ENCODE measurements at regions not wholly inside any gene's neighbourhood (a gene's known extent, or its start where the extent isn't known, plus 50 kb on each side); places are given as distances from the start of the nearest gene placed in this dataset.
"Not testable (repeated sequence)": the region's sequence is repeated elsewhere in the genome, so short reads cannot be mapped to it uniquely, and the experiment has no call there.

- no peaks in the 10 kb centered on the region for H3K27me3 ChIP-seq (ENCODE audit: control insufficient read depth, insufficient read depth, low read length)
- WGBS (ENCODE audit: insufficient coverage), result 50% methylated on average over 1 of the region's 4 CpGs
- H3K4me1 ChIP-seq (ENCODE audit: control insufficient read depth, insufficient read depth, low read length), result no peaks in the 10 kb centered on the region
- H3K36me3 ChIP-seq (ENCODE audit: control insufficient read depth, insufficient read depth, low read length), result no peaks in the 10 kb centered on the region
- H3K27ac ChIP-seq (ENCODE audit: low read depth, low read length), result no peak overlapping the region
- no peaks in the 10 kb centered on the region for H3K9me3 ChIP-seq (ENCODE audit: control insufficient read depth, insufficient read depth, low read length)
- H3K4me3 ChIP-seq (ENCODE audit: low read depth, low read length), result no peak overlapping the region
- DNase-seq (ENCODE audit: low read depth in 4 of 6, low spot score in 6 of 6), result peak in 2 of 6 donors; percentile 13 to 22
Observed at GRCh38 chr2:113826346-113827285, 63.3 kb upstream of the ACTR3 start.

- Histone ChIP-seq H3K27ac (ENCODE audit: low read depth, low read length) (no peak overlapping the region), H3K4me3 (ENCODE audit: low read depth, low read length) (no peak overlapping the region), H3K9me3 (ENCODE audit: control insufficient read depth, insufficient read depth, low read length) (no peaks in the 10 kb centered on the region), H3K36me3 (ENCODE audit: control insufficient read depth, insufficient read depth, low read length) (no peaks in the 10 kb centered on the region), H3K27me3 (ENCODE audit: control insufficient read depth, insufficient read depth, low read length) (no peaks in the 10 kb centered on the region), H3K4me1 (ENCODE audit: control insufficient read depth, insufficient read depth, low read length) (no peaks in the 10 kb centered on the region)
- WGBS (ENCODE audit: insufficient coverage), result no CpG with 5 or more reads among the region's 4 CpGs
- no peak for DNase-seq (ENCODE audit: low read depth in 4 of 6, low spot score in 6 of 6)
Observed at GRCh38 chr2:113823716-113824595, 65.9 kb upstream of the ACTR3 start.

GRCh38 chr2:113822087-113822815 is 65.8 kb upstream of the SLC35F5 start:
- Histone ChIP-seq H3K27me3 (ENCODE audit: control insufficient read depth, insufficient read depth, low read length) (no peaks in the 10 kb centered on the region), H3K27ac (ENCODE audit: low read depth, low read length) (no peak overlapping the region), H3K4me3 (ENCODE audit: low read depth, low read length) (no peak overlapping the region), H3K9me3 (ENCODE audit: control insufficient read depth, insufficient read depth, low read length) (no peaks in the 10 kb centered on the region), H3K4me1 (ENCODE audit: control insufficient read depth, insufficient read depth, low read length) (no peaks in the 10 kb centered on the region), H3K36me3 (ENCODE audit: control insufficient read depth, insufficient read depth, low read length) (no peaks in the 10 kb centered on the region)
- 76% methylated on average over 6 of the region's 7 CpGs for WGBS (ENCODE audit: insufficient coverage)
- DNase-seq (ENCODE audit: low read depth in 4 of 6, low spot score in 6 of 6), result peak in 1 of 6 donors; percentile 53

GRCh38 chr2:113818382-113818951 is 62.0 kb upstream of the SLC35F5 start:
- DNase-seq (ENCODE audit: low read depth in 4 of 6, low spot score in 6 of 6), result peak in 2 of 6 donors; percentile 45 to 46
- 23% methylated on average over 7 of the region's 10 CpGs for WGBS (ENCODE audit: insufficient coverage)
- Histone ChIP-seq H3K9me3 (ENCODE audit: control insufficient read depth, insufficient read depth, low read length) (no peaks in the 10 kb centered on the region), H3K36me3 (ENCODE audit: control insufficient read depth, insufficient read depth, low read length) (no peaks in the 10 kb centered on the region), H3K27ac (ENCODE audit: low read depth, low read length) (no peak overlapping the region), H3K4me3 (ENCODE audit: low read depth, low read length) (no peak overlapping the region), H3K4me1 (ENCODE audit: control insufficient read depth, insufficient read depth, low read length) (no peaks in the 10 kb centered on the region), H3K27me3 (ENCODE audit: control insufficient read depth, insufficient read depth, low read length) (no peaks in the 10 kb centered on the region)

- not testable (repeated sequence) for H3K27ac ChIP-seq (ENCODE audit: low read depth, low read length); DNase-seq (ENCODE audit: low read depth in 4 of 6, low spot score in 6 of 6); H3K27me3 ChIP-seq (ENCODE audit: control insufficient read depth, insufficient read depth, low read length); H3K9me3 ChIP-seq (ENCODE audit: control insufficient read depth, insufficient read depth, low read length); H3K4me3 ChIP-seq (ENCODE audit: low read depth, low read length); H3K4me1 ChIP-seq (ENCODE audit: control insufficient read depth, insufficient read depth, low read length); H3K36me3 ChIP-seq (ENCODE audit: control insufficient read depth, insufficient read depth, low read length)
- no CpG with 5 or more reads among the region's 3 CpGs for WGBS (ENCODE audit: insufficient coverage)
Observed at GRCh38 chr2:113813396-113813795, 57.0 kb upstream of the SLC35F5 start.

- no peaks in the 10 kb centered on the region for H3K9me3 ChIP-seq (ENCODE audit: control insufficient read depth, insufficient read depth, low read length)
- no peak overlapping the region for H3K27ac ChIP-seq (ENCODE audit: low read depth, low read length)
Observed at GRCh38 chr2:113812204-113812603, 55.8 kb upstream of the SLC35F5 start.

GRCh38 chr2:113809076-113809736 is 52.8 kb upstream of the SLC35F5 start:
- no peak overlapping the region for H3K4me3 ChIP-seq (ENCODE audit: low read depth, low read length)
- no peak for DNase-seq (ENCODE audit: low read depth in 4 of 6, low spot score in 6 of 6)
- no peaks in the 10 kb centered on the region for H3K36me3 ChIP-seq (ENCODE audit: control insufficient read depth, insufficient read depth, low read length)
- no peaks in the 10 kb centered on the region for H3K4me1 ChIP-seq (ENCODE audit: control insufficient read depth, insufficient read depth, low read length)
- WGBS (ENCODE audit: insufficient coverage), result 95% methylated on average over 3 of the region's 5 CpGs
- H3K9me3 ChIP-seq (ENCODE audit: control insufficient read depth, insufficient read depth, low read length), result no peaks in the 10 kb centered on the region
- no peaks in the 10 kb centered on the region for H3K27me3 ChIP-seq (ENCODE audit: control insufficient read depth, insufficient read depth, low read length)
- no peak overlapping the region for H3K27ac ChIP-seq (ENCODE audit: low read depth, low read length)

More at GRCh38 chr2:113812204-113812603, 55.8 kb upstream of the SLC35F5 start:
- no peaks in the 10 kb centered on the region for H3K27me3 ChIP-seq (ENCODE audit: control insufficient read depth, insufficient read depth, low read length)
- H3K36me3 ChIP-seq (ENCODE audit: control insufficient read depth, insufficient read depth, low read length), result no peaks in the 10 kb centered on the region
- H3K4me1 ChIP-seq (ENCODE audit: control insufficient read depth, insufficient read depth, low read length), result no peaks in the 10 kb centered on the region
- no peak for DNase-seq (ENCODE audit: low read depth in 4 of 6, low spot score in 6 of 6)
- no peak overlapping the region for H3K4me3 ChIP-seq (ENCODE audit: low read depth, low read length)
- WGBS (ENCODE audit: insufficient coverage), result no CpG with 5 or more reads among the region's 4 CpGs

GRCh38 chr2:113807721-113808120 is 51.3 kb upstream of the SLC35F5 start:
- Histone ChIP-seq H3K4me3 (ENCODE audit: low read depth, low read length) (no peak overlapping the region), H3K27ac (ENCODE audit: low read depth, low read length) (no peak overlapping the region), H3K4me1 (ENCODE audit: control insufficient read depth, insufficient read depth, low read length) (no peaks in the 10 kb centered on the region), H3K9me3 (ENCODE audit: control insufficient read depth, insufficient read depth, low read length) (no peaks in the 10 kb centered on the region), H3K36me3 (ENCODE audit: control insufficient read depth, insufficient read depth, low read length) (no peaks in the 10 kb centered on the region), H3K27me3 (ENCODE audit: control insufficient read depth, insufficient read depth, low read length) (no peaks in the 10 kb centered on the region)
- 100% methylated on average over 2 of the region's 2 CpGs for WGBS (ENCODE audit: insufficient coverage)
- no peak for DNase-seq (ENCODE audit: low read depth in 4 of 6, low spot score in 6 of 6)

Measured in spinal cord (tissue), 9 donors.